ENCODE measurements at regions not wholly inside any gene's neighbourhood (a gene's known extent, or its start where the extent isn't known, plus 50 kb on each side); places are given as distances from the start of the nearest gene placed in this dataset.

DNA sequence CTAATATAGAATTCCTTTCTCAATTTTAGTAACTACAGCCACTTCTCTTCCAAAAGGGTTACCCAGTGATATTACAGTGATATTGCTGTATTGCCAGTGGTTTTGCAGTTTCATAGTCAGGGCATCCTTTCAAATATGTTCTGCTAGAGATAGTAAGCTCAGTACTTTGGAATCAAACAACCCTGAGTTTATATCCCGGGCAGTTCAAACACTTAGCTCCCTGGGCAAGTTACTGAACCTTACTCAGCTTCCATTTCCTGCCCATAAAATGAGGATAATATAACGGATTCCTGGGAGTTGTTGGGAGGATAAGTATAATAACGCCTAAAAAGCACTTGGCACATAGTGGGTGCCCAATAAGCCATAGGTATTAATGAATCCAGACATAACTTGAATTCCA lies 212.6 kb upstream of the PARD3B start:
- no peak for DNase-seq

DNA sequence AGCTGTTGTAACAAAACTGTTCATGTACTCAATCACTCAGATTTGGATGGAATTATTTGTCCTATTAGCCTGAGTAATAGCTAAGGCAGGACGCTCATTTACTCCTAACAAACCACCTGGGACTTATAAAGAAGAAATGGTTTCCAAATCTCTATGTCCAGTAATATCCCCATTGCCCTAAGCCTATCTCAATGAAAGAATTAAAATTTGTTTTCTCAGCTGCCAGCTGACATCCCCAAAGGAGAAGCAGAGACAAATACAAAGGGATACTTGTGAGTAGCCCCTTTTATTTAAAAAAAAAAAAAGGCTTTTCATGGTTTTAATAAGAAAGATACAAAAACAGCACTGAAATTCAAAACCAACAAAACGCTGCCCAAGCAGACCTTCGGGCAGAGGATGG lies 211.4 kb upstream of the PARD3B start:
- no peak for DNase-seq

- DNase-seq: no peak
Observed at GRCh38 chr2:204335451-204336058, 209.7 kb upstream of the PARD3B start.

DNA sequence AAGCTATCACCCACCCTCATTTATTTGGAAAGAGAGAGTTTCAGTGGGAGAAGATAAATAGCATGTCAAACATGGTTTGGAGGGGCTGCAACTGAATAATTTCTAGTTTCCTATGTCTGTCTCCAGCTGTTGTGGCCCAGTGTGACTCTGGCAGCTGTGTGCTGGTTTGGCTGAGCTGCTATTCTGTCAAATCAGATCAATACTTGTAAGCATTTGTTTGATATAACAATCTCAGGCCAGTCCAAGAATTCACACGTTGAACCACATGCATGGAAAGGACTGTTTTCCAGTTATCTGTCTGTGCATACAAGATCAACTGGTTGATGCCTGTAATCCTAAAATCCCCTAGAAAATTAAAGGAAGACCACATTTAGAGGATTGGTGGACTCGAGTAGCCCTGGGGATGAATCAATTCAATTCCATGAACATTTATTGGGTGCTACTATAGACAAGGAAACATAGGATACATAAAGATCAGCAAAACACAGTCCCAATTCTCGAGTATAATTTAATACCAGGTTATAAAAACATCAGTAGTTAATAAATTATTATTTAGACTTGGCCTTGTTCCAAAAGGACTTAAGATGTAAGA lies 209.0 kb upstream of the PARD3B start:
- DNase-seq: no peak

- DNase-seq: no peak
Observed at GRCh38 chr2:204337638-204338037, 207.6 kb upstream of the PARD3B start.

DNA sequence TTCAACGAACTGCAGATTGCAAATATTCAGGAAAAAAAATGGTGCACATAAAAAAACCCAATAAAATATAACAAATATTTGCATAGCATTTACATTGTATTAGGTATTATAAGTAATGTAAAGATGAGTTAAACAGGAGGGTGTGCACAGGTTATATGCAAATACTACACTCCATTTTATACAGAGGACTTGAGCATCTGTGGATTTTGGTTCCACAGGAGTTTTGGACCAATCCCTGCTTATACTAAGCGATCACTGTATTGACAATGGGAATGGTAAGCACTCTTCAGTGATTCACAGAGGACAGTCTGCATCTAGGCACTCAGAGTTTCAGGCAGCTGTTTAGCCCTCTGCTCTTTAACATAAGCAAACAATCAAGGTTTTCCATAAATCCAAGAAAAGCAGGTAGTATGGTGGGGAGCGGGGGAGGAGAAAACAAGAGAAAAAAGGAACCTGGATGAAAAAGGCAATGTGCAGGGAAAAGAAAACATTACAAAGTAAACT lies 206.0 kb upstream of the PARD3B start:
- no peak for DNase-seq

DNA sequence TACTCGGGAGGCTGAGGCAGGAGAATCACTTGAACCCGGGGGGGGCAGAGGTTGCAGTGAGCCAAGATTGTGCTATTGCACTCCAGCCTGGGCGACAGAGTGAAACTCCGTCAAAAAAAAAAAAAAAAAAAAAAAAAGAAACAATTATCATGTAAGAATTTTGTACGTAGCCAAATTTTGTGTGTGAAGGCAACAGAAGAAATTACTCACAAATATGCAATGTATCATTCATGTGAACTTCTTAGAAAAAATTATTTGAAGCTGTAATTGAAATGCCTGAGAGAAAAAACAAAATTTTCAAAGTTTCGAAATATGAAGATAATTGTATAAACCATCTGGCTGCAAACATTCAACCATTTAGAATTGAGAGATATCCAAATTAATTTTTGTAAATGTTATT lies 204.8 kb upstream of the PARD3B start:
- no peak for DNase-seq

DNA sequence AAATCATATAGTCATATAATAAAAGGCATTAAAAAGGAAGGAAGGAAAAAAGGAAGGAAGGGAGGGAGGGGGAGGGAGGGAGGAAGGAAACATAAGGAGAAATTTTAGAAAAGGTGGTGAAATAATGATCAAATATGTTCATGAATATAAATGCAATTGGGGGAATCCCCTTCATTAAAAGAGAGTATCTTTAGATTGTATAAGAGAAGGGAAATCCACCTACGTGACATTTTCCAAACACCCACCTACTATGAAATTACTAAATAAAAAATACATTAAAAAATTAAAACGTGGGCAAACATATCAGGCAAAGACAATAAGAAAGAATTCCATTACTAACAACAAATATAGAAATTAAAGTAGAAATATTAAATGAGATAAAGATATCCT lies 203.4 kb upstream of the PARD3B start:
- DNase-seq: no peak

DNA sequence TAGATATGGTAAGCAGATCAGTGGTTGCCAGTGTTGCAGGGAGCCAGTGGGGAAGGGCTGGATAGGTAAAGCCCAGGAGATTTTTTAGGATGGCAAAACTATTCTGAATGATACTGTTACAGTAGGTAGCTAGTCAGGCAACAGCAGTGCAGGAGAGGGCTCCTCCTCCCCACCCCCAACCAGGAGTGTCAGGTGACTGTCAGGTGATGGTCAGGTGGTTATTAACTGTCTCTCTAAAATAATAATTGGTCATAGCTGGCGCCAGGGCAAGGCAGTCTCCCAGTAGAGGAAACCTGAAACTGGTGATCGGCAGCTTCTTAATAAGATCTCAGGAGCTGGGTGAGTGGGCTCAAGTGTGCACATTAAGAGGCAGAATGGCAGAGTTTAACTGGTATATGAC lies 201.6 kb upstream of the PARD3B start:
- no peak for DNase-seq

DNA sequence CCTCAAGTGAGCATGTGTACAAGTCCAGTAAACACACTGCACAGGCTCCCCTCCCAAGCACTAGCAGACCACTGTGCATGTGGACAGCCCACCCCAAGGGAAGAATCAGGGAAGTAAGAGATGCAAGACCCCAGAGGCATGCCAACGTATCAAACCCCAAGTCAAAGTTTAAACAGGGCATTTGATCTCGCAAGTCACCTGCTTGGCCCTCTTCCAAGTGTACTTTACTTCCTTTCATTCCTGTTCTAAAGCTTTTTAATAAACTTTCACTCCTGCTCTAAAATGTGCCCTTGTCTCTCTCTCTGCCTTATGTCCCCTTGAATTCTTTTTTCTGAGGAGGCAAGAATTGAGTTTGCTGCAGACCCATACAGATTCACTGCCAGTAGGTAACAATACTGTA lies 201.2 kb upstream of the PARD3B start:
- DNase-seq: no peak

- no peak for DNase-seq
Observed at GRCh38 chr2:204346906-204347305, 198.4 kb upstream of the PARD3B start.

DNA sequence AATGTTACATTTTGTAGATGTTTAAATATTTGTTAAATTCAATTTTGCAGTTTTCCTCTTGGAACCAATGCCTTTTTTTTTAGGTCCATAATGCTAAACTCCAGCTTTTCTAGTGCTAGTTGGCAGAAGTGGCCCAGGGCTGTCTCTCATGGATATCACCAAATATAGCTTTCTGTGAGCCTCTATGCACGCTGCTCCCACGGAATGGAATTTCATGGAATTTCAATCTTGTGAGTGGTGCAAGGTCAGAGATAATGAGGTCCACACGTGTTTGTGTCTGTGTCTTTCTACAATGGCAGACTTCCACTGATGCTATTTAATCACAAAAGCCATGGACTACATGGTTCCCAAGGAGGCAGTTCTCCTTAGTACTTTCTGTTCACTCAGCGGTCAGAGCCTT lies 191.5 kb upstream of the PARD3B start:
- no peak for DNase-seq

GRCh38 chr2:204354442-204354856 lies 190.8 kb upstream of the PARD3B start:
- DNase-seq: no peak

DNA sequence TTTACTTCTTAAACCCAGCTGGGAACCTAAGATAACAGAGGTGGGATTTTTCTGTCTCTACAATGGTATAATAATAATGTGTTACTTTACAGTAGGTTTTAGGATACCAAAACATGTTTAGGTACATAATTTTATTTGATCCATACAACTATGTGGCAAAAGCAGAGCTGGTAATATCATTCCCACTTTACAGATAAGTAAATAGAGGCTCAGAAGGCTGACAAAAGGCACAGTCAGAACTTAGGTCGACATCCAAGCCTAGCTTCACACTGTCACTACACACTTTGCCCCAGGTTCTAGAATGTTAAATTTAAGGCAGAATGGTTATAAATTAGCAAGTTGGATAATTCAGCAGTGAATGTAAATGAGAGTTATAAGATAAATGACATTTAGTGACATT lies 189.6 kb upstream of the PARD3B start:
- DNase-seq: no peak

- no peak for DNase-seq
Observed at GRCh38 chr2:204356151-204356641, 189.1 kb upstream of the PARD3B start.

DNA sequence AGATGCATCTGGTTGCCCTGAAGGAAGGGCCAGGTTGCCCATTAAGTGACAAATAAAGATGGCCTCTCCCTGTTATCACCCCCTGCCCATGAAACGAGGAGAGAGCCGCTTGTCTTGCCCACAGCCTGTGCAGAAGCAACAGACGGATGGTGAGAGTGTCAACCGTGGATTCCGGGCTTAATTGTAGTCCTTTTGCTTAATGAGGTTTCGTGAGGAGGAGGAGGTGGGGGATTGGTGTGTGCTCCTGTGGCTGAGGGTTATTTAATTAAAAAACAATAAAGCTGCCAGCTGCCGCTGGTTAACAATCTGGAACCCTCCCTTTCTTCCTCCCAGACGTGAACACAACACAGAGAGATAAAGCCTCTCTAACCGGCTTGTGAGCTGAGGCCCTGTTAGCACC lies 188.0 kb upstream of the PARD3B start:
- DNase-seq: no peak

DNA sequence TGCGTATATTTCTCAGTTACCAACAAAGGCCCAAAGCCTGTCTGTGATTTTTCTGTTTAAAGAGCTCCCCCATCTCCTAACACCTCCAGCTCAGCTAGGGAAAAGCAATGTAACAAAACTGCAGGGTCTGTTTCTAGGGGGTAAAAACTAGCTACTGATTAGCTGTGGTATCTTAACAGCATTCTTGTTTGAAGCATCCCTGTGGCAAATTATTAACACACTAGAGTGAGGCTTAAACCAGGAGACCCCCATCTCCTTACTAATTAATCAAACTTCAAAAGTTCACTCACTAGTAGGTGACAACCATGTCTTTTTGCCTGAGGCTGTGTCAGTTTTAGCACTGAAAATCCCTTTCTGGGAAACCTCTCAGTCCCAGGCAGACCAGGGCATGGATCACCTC lies 186.2 kb upstream of the PARD3B start:
- no peak for DNase-seq

DNA sequence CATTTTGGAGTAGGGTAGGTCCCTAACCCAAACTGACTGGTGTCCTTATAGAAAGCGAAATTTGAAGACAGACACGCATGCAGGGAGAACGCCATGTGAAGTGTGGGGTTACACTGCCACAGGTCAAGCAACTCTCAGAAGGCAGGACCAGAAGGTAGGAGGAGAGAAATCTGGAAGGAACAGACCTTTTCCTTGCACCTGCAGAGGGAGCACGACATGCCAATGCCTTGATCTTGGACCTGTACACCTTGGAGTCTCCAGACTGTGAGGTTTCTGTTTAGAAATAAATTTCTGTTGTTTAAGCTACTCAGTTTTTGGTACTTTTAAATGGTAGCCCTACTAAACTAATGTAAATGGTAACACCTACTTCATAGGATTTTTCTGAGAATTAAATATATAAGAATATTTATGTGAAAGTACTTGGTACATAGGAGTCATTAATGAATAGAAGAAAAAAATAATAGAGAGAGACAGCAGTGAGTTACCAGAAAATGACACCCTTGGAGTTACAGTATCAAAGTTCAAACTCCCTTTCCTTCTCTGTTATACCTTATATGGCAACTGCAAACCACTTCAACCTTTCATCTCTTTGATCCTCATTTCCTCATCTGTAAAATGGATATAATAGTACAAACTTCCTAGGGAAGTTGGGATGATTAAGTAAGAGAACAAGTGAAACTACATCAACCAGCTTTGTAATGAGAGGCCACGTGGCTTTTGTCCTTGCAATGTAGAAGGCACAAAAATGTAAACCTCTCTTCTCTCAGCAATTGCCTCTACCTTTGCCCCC lies 184.9 kb upstream of the PARD3B start:
- no peak for DNase-seq

DNA sequence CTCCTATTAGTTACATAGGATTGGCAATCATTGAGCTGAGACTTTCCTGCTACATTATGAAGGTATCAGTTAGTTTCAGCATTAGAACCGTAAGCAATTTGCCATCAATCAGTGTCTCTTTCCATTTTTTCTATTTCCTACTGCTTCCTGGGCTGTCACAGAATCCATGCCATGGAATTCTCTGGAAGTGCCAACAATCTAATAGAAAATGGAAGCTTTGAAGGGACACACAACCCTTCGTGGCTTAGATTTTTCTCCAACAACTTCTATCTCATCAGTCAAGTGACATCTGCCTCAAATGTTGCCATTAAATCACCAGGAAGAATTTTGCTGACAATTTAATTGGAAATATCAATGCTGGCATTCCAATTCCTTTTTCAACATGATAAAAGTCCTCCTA lies 183.5 kb upstream of the PARD3B start:
- DNase-seq: no peak

DNA sequence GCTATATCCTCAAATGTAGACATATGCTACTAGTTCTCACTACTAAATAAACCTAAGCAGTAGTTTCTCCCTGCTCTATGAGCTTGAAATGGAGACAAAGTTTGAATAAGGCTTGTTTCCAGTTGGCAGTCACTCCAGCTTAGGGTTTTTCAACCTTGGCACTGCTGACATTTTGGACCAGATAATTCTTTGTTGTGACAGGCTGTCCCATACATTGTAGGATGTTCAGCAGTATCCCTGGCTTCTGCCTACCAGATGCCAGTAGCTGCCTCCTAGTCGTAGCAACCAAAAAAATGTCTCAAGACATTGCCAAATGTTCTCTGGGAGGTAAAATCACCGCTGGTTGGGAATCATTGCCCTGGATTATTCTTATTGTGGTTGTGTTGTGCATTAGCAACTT lies 182.7 kb upstream of the PARD3B start:
- DNase-seq: no peak

DNA sequence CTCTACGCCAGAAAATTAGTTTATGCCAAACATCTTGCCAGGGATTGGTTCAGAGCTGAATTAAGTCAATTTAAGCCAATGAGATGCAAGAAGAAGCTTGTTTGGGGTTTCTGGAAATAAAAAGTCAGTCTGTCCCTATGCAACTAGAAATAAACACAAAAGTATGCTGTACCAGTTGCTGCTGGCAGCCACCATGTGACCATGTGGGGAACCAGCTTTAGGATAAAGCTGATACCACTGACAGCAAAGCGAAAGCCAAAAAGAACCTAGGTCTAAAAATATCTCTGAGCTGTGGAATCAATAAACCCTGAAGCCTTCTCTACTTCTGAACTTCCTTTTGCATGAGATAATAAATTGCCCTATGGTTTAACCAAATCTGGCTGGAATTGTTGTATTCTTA lies 181.8 kb upstream of the PARD3B start:
- no peak for DNase-seq

- DNase-seq: no peak
Observed at GRCh38 chr2:204364860-204365535, 180.3 kb upstream of the PARD3B start.

GRCh38 chr2:204365811-204366210 lies 179.5 kb upstream of the PARD3B start:
- DNase-seq: no peak

DNA sequence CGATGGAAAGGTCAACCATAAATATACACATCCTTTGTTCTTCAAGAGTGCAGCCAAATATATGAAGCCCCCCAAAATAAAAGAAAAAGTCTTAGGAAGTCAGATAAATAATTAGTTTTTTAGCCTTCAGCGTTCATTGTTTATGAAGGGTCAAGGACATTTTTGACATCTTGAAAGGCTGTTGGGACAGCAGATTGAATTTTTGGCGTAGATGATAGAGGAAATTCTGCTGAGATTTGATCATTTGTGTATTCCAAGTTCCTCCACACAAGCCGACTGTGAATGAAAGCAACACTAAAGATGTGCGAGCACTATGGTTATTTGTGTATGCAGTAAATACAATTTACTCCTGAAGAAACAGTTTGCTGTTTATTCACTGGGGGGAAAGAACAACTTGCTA lies 177.8 kb upstream of the PARD3B start:
- no peak for DNase-seq

Measured in CD4-positive, alpha-beta T cell treated with Interleukin-10 for 1 hour (primary cell).